ENCODE measurements at regions not wholly inside any gene's neighbourhood (a gene's known extent, or its start where the extent isn't known, plus 50 kb on each side); places are given as distances from the start of the nearest gene placed in this dataset.

DNA sequence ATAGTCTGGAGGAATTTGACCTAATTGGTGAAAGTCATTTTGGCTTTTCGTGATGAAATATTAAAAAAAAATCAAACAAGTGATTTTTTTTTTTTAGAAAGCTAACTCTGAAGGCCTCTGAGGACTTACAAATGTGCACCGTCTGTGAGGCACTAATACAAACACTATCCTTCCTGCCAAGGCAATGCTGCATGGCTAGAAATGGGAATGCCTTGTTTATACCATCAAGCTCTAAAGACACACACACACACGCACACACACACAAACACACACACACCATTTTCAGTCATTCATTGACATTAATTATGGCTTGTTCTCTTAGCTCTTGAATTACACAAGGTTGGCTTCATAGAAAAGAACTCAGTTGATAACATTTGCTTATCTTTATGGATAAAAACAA lies 1242.0 kb upstream of the ACVR2A start:
- no TSS peak for BruUV-seq (replicated peaks)
- Mint-ChIP-seq H3K4me1 (ENCODE audit: insufficient read depth, unreplicated experiment) (peaks cover 13% of the 10 kb centered on the region), H3K27me3 (ENCODE audit: insufficient read depth, unreplicated experiment) (no peaks in the 10 kb centered on the region), H3K27ac (ENCODE audit: low read depth, unreplicated experiment) (peak overlapping the region; percentile 30), H3K36me3 (ENCODE audit: insufficient read depth, unreplicated experiment) (no peaks in the 10 kb centered on the region), H3K9me3 (ENCODE audit: unreplicated experiment) (no peaks in the 10 kb centered on the region), H3K4me3 (ENCODE audit: unreplicated experiment) (no peak overlapping the region)
- CTCF ChIA-PET: interaction anchor here (0.7 kb wide), 1 partner anchor 1725 kb away, joined by 3 read pairs; no protein-coding TSS in a partner anchor
- DNase-seq (ENCODE audit: unreplicated experiment): no peak
- TF ChIP-seq, protein P1, sequence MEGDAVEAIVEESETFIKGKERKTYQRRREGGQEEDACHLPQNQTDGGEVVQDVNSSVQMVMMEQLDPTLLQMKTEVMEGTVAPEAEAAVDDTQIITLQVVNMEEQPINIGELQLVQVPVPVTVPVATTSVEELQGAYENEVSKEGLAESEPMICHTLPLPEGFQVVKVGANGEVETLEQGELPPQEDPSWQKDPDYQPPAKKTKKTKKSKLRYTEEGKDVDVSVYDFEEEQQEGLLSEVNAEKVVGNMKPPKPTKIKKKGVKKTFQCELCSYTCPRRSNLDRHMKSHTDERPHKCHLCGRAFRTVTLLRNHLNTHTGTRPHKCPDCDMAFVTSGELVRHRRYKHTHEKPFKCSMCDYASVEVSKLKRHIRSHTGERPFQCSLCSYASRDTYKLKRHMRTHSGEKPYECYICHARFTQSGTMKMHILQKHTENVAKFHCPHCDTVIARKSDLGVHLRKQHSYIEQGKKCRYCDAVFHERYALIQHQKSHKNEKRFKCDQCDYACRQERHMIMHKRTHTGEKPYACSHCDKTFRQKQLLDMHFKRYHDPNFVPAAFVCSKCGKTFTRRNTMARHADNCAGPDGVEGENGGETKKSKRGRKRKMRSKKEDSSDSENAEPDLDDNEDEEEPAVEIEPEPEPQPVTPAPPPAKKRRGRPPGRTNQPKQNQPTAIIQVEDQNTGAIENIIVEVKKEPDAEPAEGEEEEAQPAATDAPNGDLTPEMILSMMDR (IDR thresholded peaks at IDR 0.05; ENCODE audit: unreplicated experiment): no peak
- POLR2A ChIA-PET: interaction anchor here (0.7 kb wide), 1 partner anchor 23 kb away, joined by 3 read pairs; no protein-coding TSS in a partner anchor
- intact Hi-C loops (cut with micrococcal nuclease): no loop called here

DNA sequence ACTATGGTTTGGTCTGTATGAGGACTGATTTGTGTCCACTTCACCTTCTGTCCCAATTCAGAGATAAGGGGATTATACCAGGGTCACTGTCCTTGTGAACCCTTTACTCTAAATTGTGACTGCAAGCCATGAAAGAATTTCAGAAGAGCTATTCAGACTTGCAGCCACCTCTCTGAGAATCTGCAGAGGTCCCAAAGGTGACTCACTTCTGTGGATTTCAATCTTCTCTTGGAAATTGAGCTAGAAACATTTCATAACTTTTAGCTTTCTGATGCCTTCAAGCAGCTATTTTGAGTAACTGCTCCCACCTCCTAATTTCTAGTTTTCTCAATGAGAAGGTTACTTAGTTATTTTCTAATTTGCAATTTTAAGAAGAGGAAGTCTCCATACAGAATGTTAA lies 1242.4 kb upstream of the ACVR2A start:
- intact Hi-C loops (cut with micrococcal nuclease): no loop called here
- no peaks in the 10 kb centered on the region for H3K9me3 Mint-ChIP-seq (ENCODE audit: unreplicated experiment)
- H3K4me1 Mint-ChIP-seq (ENCODE audit: insufficient read depth, unreplicated experiment): peaks cover 13% of the 10 kb centered on the region
- no peaks in the 10 kb centered on the region for H3K27me3 Mint-ChIP-seq (ENCODE audit: insufficient read depth, unreplicated experiment)
- ChIA-PET POLR2A (interaction anchor here (0.7 kb wide), 1 partner anchor 23 kb away, joined by 3 read pairs; no protein-coding TSS in a partner anchor), CTCF (no interaction called here)
- H3K27ac Mint-ChIP-seq (ENCODE audit: low read depth, unreplicated experiment): peak overlapping the region; percentile 30
- H3K36me3 Mint-ChIP-seq (ENCODE audit: insufficient read depth, unreplicated experiment): no peaks in the 10 kb centered on the region
- no TSS peak for BruUV-seq (replicated peaks)
- no peak overlapping the region for H3K4me3 Mint-ChIP-seq (ENCODE audit: unreplicated experiment)
- TF ChIP-seq, protein P1 (IDR thresholded peaks at IDR 0.05; ENCODE audit: unreplicated experiment): no peak
- peak; percentile 29 for DNase-seq (ENCODE audit: unreplicated experiment)

DNA sequence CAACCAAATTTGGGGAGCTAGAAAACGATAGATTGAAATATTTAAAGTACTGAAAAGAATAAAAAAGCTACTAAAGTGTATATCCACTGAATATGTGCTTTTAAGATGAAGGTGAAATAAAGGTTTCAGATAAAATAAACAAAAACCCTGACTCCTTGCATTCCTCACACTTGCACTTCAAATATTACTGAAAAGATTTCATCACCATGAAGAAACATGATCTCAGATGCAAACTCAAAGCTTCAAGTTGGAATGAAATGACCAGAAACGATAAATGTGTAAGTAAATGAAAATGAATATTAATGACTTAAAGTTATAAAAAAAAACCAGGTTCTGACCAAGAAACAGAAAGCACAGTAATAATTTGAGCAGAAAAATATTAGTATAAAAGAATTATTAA lies 1246.0 kb upstream of the ACVR2A start:
- H3K27ac Mint-ChIP-seq (ENCODE audit: low read depth, unreplicated experiment): no peak overlapping the region
- intact Hi-C loops (cut with micrococcal nuclease): no loop called here
- no peaks in the 10 kb centered on the region for H3K36me3 Mint-ChIP-seq (ENCODE audit: insufficient read depth, unreplicated experiment)
- no TSS peak for BruUV-seq (replicated peaks)
- ChIA-PET CTCF (no interaction called here), POLR2A (interaction anchor here (0.9 kb wide), 1 partner anchor 14 kb away, joined by 3 read pairs; no protein-coding TSS in a partner anchor)
- TF ChIP-seq, protein P1 (IDR thresholded peaks at IDR 0.05; ENCODE audit: unreplicated experiment): no peak
- H3K4me1 Mint-ChIP-seq (ENCODE audit: insufficient read depth, unreplicated experiment): peaks cover 13% of the 10 kb centered on the region
- no peak for DNase-seq (ENCODE audit: unreplicated experiment)
- no peaks in the 10 kb centered on the region for H3K9me3 Mint-ChIP-seq (ENCODE audit: unreplicated experiment)
- H3K27me3 Mint-ChIP-seq (ENCODE audit: insufficient read depth, unreplicated experiment): no peaks in the 10 kb centered on the region
- H3K4me3 Mint-ChIP-seq (ENCODE audit: unreplicated experiment): no peak overlapping the region

DNA sequence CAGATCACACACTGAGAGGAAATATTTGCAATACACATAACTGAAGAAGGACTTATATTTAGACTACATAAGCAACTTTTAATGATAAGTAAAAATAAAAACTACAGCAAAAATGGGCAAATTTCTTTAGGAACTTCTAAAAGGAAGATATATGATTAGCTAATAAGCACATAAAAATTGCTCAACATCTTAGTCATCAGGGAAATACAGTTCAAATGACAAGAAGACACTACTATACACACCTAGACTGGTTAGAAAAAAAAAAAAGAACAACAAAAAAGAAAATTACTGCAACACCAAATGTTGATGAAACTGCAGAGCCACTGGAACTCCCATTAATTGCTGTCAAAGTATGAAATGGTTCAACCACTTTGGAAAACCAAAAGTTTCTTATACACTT lies 1247.5 kb upstream of the ACVR2A start:
- H3K4me3 Mint-ChIP-seq (ENCODE audit: unreplicated experiment): no peak overlapping the region
- intact Hi-C loops (cut with micrococcal nuclease): no loop called here
- TF ChIP-seq, protein P1 (IDR thresholded peaks at IDR 0.05; ENCODE audit: unreplicated experiment): no peak
- ChIA-PET POLR2A (no interaction called here), CTCF (no interaction called here)
- H3K27ac Mint-ChIP-seq (ENCODE audit: low read depth, unreplicated experiment): no peak overlapping the region
- H3K9me3 Mint-ChIP-seq (ENCODE audit: unreplicated experiment): no peaks in the 10 kb centered on the region
- H3K27me3 Mint-ChIP-seq (ENCODE audit: insufficient read depth, unreplicated experiment): no peaks in the 10 kb centered on the region
- DNase-seq (ENCODE audit: unreplicated experiment): peak; percentile 45
- no peaks in the 10 kb centered on the region for H3K36me3 Mint-ChIP-seq (ENCODE audit: insufficient read depth, unreplicated experiment)
- peaks cover 3% of the 10 kb centered on the region for H3K4me1 Mint-ChIP-seq (ENCODE audit: insufficient read depth, unreplicated experiment)
- BruUV-seq (replicated peaks): no TSS peak

All from MCF 10A (cell line).